NCI-H1436 (cell line): ENCODE measurements at regions not wholly inside any gene's neighbourhood (a gene's known extent, or its start where the extent isn't known, plus 50 kb on each side); places are given as distances from the start of the nearest gene placed in this dataset.

ENCODE experiments used
- DNase-seq: peaks from one replicate; lab custom pipeline; 2025; lab: John Stamatoyannopoulos, UW

DNA sequence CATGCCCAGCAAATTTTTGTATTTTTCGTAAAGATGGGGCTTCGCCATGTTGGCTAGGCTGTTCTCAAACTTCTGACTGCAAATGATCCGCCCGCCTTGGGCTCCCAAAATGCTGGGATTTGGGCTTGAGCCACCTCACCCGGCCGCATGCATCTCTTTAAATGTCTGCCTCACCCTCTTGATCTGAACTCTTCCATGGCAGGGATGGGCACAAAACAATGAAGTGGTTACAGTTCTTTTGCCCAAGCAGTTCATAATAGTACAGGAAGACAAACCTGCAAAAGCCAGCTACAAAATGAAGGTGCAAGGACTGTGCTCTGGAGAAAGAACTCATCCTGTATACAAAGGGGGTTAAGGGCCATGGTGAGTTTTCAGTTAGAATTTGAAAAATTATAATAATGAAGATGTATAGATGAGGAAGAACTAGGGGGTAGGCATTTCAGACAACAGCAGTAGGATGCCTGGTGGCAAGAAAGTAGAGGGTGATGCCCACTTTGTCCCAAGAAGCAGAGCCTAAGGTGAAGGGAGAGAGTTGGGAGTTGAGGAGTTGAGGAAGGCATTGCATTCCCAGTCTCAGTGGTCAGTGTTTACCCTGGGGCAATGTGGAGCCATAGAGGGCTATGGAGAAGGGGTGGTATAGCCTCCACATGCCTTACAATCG, 160.8 kb upstream of the MYCN start:
- no peak for DNase-seq

- no peak for DNase-seq
These were observed 160.1 kb upstream of the MYCN start for GRCh38 chr2:15780234-15780633.

DNA sequence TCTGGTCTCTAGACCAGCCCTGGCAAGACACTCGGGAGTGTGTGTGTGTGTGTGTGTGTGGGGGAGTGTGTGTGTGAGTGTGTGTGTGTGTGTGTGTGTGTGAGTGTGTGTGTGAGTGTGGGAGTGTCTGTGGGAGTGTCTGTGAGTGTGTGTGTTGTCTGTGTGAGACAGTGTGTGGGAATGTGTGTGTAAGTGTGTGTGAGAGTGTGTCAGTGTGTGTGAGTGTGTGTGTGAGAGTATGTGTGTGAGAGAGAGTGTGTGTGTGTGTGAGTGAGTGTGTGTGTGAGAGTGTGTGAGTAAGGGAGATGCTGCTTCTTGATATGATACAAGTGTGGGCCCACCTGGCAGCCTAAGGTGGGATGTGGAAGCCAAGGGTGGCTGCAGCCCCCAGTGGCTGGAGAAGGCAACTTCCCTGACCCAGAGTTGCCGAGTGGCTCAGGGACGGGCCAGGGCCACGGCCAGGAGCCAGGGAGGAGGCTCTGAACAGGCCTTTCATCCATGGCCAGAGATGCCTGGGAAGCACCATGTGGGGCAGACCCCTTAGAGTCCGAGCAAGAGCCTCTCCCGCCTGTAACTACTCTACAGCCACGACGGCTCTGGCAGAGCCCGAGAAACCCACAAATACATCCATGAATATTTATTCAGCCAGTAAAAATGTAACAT, 159.3 kb upstream of the MYCN start:
- no peak for DNase-seq

DNA sequence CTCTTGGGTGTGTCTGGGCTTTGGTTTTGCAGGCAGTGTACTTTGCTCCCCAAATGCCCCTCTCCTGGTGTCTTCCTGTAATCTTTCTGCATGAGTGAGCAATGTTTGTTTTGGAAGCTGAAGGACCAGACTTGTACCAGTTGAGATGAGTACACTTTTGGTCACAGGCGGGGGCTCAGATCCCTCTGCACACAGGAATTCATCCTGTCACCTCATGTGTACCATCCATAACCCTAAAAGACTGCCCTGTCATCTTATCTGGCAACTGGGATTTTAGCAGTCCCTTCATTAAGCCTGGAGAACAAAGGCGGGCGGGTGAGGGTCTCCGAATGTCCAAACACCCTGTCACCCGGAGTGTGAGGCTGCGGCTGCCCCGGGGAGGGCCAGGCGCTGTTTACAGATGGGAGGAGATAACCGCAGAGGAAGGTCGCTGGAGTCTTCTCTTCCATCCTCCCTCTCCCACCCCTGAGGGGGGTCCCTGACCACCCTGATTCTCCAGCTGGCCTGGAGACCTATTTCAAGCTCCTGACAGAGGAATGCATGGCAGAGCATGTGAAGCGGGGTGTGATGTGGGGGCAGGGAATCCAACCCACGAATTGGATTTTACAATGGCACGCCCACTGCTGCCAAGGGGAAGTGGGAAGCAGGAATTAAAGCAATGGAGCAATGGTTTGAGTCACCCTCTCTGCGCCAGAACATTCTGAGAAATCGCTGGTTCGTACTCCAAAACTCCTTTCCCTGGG, 158.2 kb upstream of the MYCN start:
- no peak for DNase-seq

GRCh38 chr2:15782769-15783294, 157.5 kb upstream of the MYCN start:
- DNase-seq = no peak

- DNase-seq = no peak
These were observed 156.9 kb upstream of the MYCN start for GRCh38 chr2:15783489-15783888.

DNA sequence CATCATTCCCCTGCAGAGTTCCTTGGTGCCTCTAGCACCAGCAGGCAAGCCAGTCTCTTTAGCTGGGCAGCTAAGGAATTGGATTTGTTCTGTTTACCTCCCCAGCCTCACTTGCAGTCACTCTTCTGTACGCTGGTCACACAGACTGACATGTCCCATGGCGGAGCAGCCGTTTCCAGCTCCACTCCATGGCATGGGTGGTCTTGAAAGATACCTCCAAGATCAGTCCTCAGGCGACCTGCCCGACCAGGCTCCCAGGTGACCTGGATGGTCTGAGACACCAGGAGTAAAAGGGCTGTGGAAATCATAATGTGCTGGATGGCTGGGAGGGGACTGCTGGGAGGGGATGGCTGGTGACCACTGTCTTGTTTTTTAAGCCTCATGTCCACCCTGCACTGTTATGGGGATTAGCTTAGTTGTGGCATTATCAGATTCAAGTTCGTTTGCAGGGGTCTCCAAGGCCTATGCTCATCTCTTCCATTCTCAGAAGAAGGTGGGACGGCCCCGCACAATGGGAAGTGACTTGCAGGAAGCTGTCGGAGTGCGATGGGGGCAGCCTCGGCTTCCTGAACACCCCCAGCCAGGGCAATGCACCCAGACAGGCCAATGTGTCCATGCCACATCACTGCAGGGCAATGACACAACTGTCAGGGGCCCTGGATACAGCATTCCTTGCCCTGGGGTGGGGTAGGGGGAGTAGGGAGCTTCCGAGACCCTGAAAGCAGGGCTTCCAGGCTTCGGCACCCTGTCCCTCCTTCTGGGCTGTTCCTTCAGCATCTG, 156.1 kb upstream of the MYCN start:
- no peak for DNase-seq

- DNase-seq = no peak
These were observed 155.2 kb upstream of the MYCN start for GRCh38 chr2:15784886-15785801.

GRCh38 chr2:15786003-15786654, 154.2 kb upstream of the MYCN start:
- no peak for DNase-seq

DNA sequence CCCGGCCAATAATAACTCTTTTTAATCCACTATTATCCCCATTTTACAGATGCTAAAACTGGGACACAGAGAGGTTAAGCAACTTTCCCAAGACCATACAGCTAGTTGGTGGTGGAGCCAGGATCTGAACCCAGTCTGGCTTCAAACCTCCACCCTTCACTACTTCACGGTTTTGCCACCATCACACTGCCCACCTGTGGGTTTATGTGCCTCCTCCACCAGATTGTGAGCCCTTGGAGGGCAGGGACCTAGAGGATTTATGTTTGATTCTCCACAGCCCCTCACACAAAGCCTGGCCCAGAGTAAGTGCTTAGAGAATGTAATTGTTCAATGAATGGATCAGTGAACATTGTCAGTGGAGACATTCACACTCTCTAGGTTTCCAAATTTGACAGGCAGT, 153.4 kb upstream of the MYCN start:
- DNase-seq = no peak

- no peak for DNase-seq
These were observed 152.6 kb upstream of the MYCN start for GRCh38 chr2:15787535-15788454.

DNA sequence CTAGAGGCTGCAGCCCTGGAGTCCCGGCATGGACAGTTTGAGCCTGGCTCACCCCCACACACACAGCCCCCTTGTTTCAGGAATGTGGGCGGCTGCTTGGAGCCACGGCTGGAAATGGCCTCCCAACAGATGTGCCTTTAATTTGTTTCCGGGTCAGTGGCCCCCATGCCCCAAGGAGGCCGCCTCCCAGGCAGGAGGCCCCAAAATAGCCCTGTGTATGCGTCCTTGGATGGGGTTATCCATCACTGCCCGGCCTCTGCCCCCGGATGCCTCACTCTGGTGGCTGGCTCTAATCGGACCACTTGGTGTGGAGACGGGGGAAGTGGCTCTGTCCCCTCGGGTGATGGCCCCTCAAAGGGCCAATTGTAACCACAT, 151.9 kb upstream of the MYCN start:
- no peak for DNase-seq

- DNase-seq = no peak
These were observed 151.5 kb upstream of the MYCN start for GRCh38 chr2:15788830-15789229.

- no peak for DNase-seq
These were observed 150.8 kb upstream of the MYCN start for GRCh38 chr2:15789381-15790062.

DNA sequence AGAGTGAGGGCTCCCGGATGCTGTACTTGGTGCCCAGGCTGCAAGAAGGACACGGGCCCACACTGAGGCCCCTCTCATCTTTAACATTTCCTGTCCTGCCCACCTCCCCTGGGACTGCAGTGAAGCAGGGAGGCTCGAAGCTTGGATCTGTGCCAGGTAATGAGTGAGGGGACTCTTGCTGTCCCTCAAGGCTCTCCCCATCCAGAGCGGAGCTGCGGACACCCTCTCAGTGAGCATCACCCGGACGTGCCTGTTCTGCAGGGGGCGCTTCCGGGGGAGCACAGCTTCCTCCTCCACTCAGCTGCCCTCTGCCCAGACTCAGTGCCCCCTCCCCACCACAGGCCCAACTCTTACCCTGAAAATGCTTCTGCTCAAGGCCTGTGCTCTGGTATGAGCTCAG, 150.0 kb upstream of the MYCN start:
- DNase-seq = no peak

- no peak for DNase-seq
These were observed 149.5 kb upstream of the MYCN start for GRCh38 chr2:15790838-15791237.

- no peak for DNase-seq
These were observed 149.1 kb upstream of the MYCN start for GRCh38 chr2:15791294-15791693.

DNA sequence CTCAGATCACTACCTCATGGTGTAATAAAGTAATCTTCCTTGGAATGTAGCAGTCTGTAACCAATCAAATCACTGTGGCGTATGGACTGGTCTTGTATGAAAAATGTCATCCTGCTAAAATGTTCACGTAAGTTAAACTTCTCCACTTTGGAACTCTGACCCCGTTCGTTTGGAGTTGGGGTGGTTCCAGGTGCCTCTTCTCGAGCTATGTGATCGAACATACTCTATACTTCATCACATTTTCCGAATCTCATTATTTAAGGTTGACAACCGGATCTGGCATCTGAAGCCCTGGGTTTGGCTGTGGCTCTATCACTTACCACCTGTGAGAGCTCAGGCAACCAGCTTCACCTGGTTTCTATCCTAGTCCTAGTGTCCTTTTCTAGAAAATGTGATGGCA, 148.0 kb upstream of the MYCN start:
- DNase-seq = no peak
